ENCODE measurements at regions not wholly inside any gene's neighbourhood (a gene's known extent, or its start where the extent isn't known, plus 50 kb on each side); places are given as distances from the start of the nearest gene placed in this dataset.
A peak's percentile ranks its signal among the peaks of the same experiment; 100 is the strongest.
"Not testable (repeated sequence)": the region's sequence is repeated elsewhere in the genome, so short reads cannot be mapped to it uniquely, and the experiment has no call there.

- no peak for TF ChIP-seq ZNF565 (CRISPR knock-in tag; conservative IDR thresholded peaks at IDR 0.05; ENCODE audit: low read depth)
- TF ChIP-seq CREB5 (CRISPR knock-in tag; IDR thresholded peaks at IDR 0.05; ENCODE audit: low read depth), result no peak
- no peak for TF ChIP-seq ESRRG (CRISPR knock-in tag; IDR thresholded peaks at IDR 0.05)
- no peak for TF ChIP-seq ISL1 (CRISPR knock-in tag; IDR thresholded peaks at IDR 0.05)
- no peak for TF ChIP-seq ZNF8 (CRISPR knock-in tag; IDR thresholded peaks at IDR 0.05)
- TF ChIP-seq, protein P1, sequence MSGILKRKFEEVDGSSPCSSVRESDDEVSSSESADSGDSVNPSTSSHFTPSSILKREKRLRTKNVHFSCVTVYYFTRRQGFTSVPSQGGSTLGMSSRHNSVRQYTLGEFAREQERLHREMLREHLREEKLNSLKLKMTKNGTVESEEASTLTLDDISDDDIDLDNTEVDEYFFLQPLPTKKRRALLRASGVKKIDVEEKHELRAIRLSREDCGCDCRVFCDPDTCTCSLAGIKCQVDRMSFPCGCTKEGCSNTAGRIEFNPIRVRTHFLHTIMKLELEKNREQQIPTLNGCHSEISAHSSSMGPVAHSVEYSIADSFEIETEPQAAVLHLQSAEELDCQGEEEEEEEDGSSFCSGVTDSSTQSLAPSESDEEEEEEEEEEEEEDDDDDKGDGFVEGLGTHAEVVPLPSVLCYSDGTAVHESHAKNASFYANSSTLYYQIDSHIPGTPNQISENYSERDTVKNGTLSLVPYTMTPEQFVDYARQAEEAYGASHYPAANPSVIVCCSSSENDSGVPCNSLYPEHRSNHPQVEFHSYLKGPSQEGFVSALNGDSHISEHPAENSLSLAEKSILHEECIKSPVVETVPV (CRISPR knock-in tag; IDR thresholded peaks at IDR 0.05), result no peak
- peak; percentile 55 for ATAC-seq
Observed at GRCh38 chr5:163915481-163915961, 410.1 kb downstream of the MAT2B start.

GRCh38 chr5:163916376-163916775 lies 411.0 kb downstream of the MAT2B start:
- ATAC-seq, result no peak
- TF ChIP-seq PPARA (CRISPR knock-in tag; IDR thresholded peaks at IDR 0.05; ENCODE audit: borderline replicate concordance), result no peak

DNA sequence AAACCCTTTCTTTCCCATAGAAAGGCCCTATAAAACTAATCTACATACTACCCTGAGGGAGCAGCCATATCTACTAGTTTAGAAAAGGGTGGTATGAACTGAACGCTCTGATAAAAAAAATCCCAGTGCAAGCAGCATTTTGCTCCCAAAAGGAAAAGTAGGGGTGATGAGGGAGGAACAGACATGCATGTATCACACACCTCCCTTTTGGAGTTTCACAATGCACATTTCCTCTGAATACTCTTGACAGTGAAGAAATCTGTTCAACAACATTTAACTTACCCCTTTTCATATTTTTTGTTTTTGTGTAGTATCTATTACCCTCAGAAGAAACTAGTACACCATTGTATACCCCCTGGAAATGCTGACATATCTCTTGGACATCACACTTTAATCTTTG lies 411.4 kb downstream of the MAT2B start:
- no peak for TF ChIP-seq OSR1 (CRISPR knock-in tag; IDR thresholded peaks at IDR 0.05)
- TF ChIP-seq, protein P2, sequence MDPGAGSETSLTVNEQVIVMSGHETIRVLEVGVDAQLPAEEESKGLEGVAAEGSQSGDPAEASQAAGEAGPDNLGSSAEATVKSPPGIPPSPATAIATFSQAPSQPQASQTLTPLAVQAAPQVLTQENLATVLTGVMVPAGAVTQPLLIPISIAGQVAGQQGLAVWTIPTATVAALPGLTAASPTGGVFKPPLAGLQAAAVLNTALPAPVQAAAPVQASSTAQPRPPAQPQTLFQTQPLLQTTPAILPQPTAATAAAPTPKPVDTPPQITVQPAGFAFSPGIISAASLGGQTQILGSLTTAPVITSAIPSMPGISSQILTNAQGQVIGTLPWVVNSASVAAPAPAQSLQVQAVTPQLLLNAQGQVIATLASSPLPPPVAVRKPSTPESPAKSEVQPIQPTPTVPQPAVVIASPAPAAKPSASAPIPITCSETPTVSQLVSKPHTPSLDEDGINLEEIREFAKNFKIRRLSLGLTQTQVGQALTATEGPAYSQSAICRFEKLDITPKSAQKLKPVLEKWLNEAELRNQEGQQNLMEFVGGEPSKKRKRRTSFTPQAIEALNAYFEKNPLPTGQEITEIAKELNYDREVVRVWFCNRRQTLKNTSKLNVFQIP (CRISPR knock-in tag; IDR thresholded peaks at IDR 0.05; ENCODE audit: borderline replicate concordance, low read depth), result no peak
- no peak for TF ChIP-seq TOX (CRISPR knock-in tag; IDR thresholded peaks at IDR 0.05; ENCODE audit: borderline replicate concordance)
- TF ChIP-seq RARB (CRISPR knock-in tag; IDR thresholded peaks at IDR 0.05), result no peak
- no peak for TF ChIP-seq PATZ1 (CRISPR knock-in tag; IDR thresholded peaks at IDR 0.05; ENCODE audit: borderline replicate concordance)
- no peak for TF ChIP-seq ZFP30 (CRISPR knock-in tag; IDR thresholded peaks at IDR 0.05)
- TF ChIP-seq, protein P3, sequence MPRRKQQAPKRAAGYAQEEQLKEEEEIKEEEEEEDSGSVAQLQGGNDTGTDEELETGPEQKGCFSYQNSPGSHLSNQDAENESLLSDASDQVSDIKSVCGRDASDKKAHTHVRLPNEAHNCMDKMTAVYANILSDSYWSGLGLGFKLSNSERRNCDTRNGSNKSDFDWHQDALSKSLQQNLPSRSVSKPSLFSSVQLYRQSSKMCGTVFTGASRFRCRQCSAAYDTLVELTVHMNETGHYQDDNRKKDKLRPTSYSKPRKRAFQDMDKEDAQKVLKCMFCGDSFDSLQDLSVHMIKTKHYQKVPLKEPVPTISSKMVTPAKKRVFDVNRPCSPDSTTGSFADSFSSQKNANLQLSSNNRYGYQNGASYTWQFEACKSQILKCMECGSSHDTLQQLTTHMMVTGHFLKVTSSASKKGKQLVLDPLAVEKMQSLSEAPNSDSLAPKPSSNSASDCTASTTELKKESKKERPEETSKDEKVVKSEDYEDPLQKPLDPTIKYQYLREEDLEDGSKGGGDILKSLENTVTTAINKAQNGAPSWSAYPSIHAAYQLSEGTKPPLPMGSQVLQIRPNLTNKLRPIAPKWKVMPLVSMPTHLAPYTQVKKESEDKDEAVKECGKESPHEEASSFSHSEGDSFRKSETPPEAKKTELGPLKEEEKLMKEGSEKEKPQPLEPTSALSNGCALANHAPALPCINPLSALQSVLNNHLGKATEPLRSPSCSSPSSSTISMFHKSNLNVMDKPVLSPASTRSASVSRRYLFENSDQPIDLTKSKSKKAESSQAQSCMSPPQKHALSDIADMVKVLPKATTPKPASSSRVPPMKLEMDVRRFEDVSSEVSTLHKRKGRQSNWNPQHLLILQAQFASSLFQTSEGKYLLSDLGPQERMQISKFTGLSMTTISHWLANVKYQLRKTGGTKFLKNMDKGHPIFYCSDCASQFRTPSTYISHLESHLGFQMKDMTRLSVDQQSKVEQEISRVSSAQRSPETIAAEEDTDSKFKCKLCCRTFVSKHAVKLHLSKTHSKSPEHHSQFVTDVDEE (CRISPR knock-in tag; IDR thresholded peaks at IDR 0.05), result no peak
- no peak for TF ChIP-seq ZNF565 (CRISPR knock-in tag; conservative IDR thresholded peaks at IDR 0.05; ENCODE audit: low read depth)
- TF ChIP-seq GLIS3 (CRISPR knock-in tag; IDR thresholded peaks at IDR 0.05), result no peak
- no peak for TF ChIP-seq ARNTL (CRISPR knock-in tag; IDR thresholded peaks at IDR 0.05; ENCODE audit: borderline replicate concordance, low read depth)
- no peak for TF ChIP-seq BACH2 (CRISPR knock-in tag; IDR thresholded peaks at IDR 0.05; ENCODE audit: borderline replicate concordance)
- TF ChIP-seq ZFP3 (CRISPR knock-in tag; IDR thresholded peaks at IDR 0.05), result no peak
- no peak for TF ChIP-seq SNAI2 (CRISPR knock-in tag; IDR thresholded peaks at IDR 0.05)
- TF ChIP-seq ESRRG (CRISPR knock-in tag; IDR thresholded peaks at IDR 0.05), result no peak
- no peak for ATAC-seq

GRCh38 chr5:163917747-163918146 lies 412.3 kb downstream of the MAT2B start:
- no peak for ATAC-seq
- no peak for TF ChIP-seq ZNF8 (CRISPR knock-in tag; IDR thresholded peaks at IDR 0.05)
- no peak for TF ChIP-seq TCF4 (CRISPR knock-in tag; IDR thresholded peaks at IDR 0.05; ENCODE audit: borderline replicate concordance)
- TF ChIP-seq GLIS3 (CRISPR knock-in tag; IDR thresholded peaks at IDR 0.05), result no peak

DNA sequence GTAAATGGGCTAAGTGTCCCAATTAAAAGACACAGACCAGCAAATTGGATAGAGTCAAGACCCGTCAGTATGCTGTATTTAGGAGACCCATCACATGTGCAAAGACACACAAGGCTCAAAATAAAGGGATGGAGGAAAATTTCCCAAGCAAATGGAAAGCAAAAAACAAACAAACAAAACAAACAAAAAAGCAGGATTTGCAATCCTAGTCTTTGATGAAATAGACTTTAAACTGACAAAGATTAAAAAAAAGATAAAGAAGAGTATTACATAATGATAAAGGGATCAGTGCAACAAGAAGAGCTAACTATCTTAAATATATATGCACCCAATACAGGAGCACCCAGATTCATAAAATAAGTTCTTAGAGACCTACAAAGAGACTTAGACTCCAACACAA lies 429.6 kb downstream of the MAT2B start:
- ATAC-seq, result not testable (repeated sequence)

All from SK-N-SH treated with all-trans-retinoic acid at 6 μM for 48 hours (cell line).